T-helper 1 cell treated with Interleukin-12 subunit alpha and Interleukin-12 subunit beta and Interleukin-4 antibody, amounts not matched to agents 30 ng/mL and 1 ng/mL, for 36 hours (primary cell): ENCODE measurements at regions not wholly inside any gene's neighbourhood (a gene's known extent, or its start where the extent isn't known, plus 50 kb on each side); places are given as distances from the start of the nearest gene placed in this dataset.

Experiments used
- intact Hi-C: fragments of 100-400 bp; cut with micrococcal nuclease; formaldehyde crosslinking; loops from one replicate; pipeline ENCODE4 v1.15.1; 2024

- intact Hi-C loops = no loop called here
These were observed 454.1 kb downstream of the MEIS1 start for GRCh38 chr2:66888791-66889631.

GRCh38 chr2:66889632-66889882, 454.6 kb downstream of the MEIS1 start:
- intact Hi-C loops = no loop called here

DNA sequence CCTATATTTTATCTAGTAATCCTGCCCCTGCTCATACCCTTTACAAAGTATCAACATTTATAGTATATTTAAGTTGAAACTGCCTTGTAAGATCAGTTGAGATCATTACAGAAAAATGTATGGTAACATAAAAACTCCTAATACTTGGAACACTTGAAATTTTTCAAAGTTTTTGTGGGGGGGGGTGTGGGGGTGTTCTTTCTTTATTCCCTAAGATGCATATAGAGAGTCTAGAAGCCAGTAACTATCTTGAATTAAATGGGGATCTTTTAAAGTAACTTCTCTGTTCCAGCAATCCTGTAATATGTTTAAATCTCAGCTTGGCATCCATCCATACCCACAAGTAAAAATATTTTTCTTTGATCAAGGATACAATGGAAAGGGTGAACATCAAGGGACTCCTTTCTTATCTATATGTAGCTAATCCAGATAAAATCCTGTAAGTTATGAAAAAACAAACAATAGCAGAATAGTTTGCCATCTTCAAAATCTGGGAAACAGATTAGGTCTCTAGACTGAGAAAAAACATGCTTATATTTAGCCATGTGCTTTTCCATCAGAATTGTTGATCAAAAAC, 455.3 kb downstream of the MEIS1 start:
- intact Hi-C loops = no loop called here

- intact Hi-C loops = no loop called here
These were observed 460.3 kb downstream of the MEIS1 start for GRCh38 chr2:66895206-66895605.

- intact Hi-C loops = no loop called here
These were observed 461.2 kb downstream of the MEIS1 start for GRCh38 chr2:66896131-66896530.

DNA sequence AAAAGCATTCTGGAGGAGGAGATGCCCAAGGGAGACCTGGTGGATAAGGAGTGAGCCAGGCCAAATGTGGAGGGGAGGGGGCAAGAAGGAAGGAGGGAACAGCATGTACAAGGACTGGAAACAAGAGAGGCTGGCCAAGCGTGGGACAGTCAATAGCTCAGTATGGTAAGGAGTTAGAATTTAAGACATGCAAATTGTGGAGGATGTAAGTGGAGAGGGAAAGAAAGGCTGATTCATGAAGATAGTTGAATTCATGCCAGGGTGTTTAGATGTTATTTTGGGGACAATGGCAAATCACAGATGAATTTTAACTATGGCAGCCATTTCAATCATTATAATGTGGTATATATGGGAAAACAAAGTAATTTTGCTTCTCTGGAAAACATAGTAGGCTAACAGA, 462.3 kb downstream of the MEIS1 start:
- intact Hi-C loops = no loop called here

GRCh38 chr2:66897691-66898150, 462.8 kb downstream of the MEIS1 start:
- intact Hi-C loops = no loop called here

DNA sequence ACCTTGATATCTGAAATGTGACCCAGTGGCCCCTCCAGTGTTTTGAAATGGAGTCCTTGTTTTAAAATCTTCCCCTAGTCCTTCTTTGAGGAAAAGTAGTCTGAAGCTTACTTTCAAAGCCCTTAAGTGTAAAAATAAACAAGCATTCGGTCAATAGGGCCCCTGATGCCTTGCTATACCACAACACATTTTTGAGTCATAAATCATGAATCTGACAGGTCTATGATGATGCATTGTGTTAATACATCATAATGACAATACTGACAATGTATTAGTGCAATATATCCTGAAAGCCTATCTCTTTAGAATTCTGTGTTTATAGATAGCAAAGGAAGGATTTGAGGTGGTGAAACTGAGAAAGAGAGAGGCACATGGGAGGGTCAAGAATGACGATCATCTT, 464.2 kb downstream of the MEIS1 start:
- intact Hi-C loops = no loop called here

DNA sequence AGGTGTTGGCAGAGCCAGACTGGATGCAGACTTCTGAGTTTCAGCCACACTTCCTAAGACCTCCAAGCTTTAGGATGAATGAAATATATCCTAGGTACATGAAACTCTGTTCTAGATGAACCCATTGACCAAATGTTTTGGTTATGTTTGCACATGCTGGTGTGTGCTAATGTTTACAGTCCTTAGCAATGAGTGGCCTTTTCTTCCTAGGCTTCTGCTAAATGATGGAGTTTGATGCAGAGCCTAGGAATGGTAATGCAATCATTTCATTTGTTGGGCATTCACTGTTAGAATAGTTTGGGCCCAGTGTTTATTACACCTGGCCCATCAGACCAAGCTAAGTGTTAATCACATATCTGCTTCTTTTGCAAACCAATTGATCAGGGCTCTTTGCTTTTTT, 464.7 kb downstream of the MEIS1 start:
- intact Hi-C loops = no loop called here

DNA sequence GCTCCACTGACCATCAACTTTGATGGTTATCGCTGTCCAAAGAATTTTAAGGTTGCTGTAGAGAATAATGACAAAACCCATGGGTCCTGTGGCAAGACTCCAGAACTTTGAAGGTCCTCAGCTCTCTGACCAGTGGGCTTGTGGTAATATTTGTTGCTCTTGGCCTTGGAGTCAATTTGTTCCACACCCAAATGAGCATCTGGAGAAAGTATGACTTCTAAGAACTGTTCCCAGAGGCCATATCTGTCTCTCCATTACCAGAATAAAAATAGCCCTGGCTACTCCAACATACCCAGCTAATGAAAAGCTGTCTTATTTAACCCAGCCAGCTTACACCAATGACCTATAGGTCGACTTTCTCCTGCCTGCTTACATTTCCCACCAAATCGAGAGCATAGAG, 466.4 kb downstream of the MEIS1 start:
- intact Hi-C loops = no loop called here

DNA sequence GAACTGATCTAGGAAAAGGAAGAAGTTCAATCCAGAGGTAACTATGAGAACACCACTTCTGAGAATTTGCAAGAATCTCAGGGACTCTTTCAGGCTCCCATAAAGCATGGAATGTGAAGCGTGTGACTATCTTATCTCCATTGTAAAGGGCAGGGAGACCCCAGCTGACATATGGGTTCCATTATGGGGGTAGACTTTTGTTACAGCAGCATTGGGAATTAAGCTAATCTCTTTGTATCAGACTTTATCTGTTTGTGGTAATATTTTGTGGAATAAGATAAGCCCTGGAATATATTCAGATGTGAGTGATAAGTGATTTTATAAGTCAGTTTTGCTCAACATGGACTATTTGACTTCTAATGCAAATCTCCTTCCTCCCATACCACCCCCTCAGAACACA, 468.3 kb downstream of the MEIS1 start:
- intact Hi-C loops = no loop called here

DNA sequence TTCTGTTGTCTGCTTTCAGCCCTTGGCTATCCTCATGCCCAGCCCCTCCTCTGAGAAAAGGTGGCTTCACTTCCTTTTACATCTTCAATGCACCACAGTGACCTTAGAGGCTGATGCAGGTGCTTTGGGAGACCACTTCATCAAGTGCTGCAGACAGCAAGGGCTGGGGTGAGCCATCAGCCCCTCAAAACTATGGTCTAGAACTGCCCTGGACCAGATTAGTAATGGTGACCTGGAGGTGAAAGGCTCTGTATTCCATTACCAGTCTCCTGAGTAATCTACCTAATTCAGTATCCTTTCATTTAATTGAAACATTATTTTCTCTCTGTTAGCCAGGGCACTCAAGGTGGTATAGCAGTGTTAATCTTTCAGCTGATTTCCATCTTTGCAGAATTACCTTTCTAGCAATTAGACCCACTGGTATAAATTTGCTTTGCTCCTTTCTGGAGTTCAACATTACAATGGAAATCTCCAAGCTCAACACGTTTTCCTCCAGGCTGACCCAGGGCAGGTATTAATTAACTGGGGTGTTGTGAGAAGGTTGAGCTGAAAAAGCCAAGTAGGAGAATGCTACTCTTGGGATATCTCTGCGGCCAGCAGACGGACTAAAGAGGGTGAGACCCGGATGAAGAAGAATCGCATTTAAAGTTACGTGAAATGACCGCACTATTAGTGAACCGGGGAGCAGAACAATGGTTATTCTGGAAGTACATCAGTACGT, 469.0 kb downstream of the MEIS1 start:
- intact Hi-C loops = no loop called here

DNA sequence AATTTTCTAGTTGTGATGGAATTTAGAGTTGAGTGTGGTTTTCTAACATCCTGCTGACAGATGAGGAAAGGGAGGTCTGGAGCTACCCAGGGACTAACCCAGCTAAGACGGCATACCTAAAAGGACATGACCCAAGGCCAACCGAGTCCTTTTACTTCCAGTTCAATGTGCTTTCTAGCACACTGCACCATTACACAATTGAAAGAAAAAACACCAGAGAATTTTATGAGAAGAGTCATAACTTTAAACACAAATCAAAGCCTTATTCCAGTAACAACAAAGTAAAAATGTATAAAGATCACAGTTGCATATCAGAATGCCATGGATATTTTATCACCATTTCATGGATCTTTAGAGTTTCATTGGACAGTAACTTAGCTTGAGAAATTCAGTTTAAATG, 480.3 kb downstream of the MEIS1 start:
- intact Hi-C loops = no loop called here

DNA sequence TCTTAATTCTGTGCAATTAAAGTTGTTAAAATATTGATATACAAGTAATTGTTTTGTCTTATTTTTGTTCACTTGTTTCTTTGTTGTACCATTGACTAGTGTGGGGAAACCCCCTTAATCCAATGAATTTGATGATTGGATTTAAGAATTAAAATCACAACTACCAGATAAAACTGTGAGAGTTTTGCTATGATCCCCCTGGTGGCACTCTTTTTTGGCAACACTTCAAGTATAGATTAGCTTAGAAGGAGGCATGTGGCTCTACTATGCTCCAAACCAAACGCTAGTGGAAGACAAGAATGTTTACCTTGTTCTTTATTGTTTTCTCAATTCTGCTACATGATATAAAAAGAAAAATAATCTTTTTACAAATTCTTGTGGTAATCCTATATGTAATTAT, 477.8 kb upstream of the ETAA1 start:
- intact Hi-C loops = no loop called here

DNA sequence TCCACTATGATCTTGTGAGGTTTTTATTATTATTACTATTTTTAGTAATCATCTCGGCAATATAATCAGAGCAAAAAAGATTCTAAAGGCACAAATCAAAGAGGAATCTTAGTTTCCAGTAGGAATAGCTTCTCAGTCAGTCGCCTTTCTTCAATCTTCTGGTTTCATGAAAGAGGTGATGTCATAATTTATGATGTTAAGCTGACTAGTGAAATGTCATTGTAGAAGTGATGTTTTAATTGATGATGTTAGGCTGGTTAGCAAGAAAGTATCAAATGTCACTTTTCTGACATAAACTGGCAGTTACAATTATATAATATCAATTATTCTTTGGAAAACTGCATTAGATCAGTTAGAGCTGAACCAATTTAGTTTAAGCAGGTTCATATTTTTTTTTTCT, 476.7 kb upstream of the ETAA1 start:
- intact Hi-C loops = no loop called here

DNA sequence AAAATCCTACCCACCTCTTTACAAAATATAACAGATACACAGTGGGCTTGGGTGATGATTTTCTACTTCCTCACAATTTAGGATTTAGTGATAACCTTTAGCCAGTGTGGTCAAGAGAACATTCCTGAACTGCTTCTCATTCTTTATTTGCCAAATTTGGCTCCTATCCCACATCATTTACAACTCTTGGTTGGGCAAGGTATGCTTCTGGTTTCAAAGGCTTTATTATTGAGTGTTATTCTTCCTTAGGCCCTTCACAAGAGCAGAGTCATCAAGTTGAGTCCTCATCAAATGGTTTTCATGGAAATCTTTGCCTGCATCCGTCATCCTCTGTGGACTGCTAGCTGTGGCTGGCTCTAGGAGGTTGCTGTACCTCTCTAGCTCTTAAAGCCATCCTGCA, 472.0 kb upstream of the ETAA1 start:
- intact Hi-C loops = loop anchor here (1.0 kb wide), 1 partner anchor 12 kb away; no protein-coding TSS in a partner anchor

- intact Hi-C loops = no loop called here
These were observed 470.5 kb upstream of the ETAA1 start for GRCh38 chr2:66926594-66927112.

- intact Hi-C loops = no loop called here
These were observed 467.3 kb upstream of the ETAA1 start for GRCh38 chr2:66929632-66930338.

- intact Hi-C loops = no loop called here
These were observed 466.6 kb upstream of the ETAA1 start for GRCh38 chr2:66930339-66931220.

GRCh38 chr2:66938471-66938967, 458.6 kb upstream of the ETAA1 start:
- intact Hi-C loops = no loop called here

DNA sequence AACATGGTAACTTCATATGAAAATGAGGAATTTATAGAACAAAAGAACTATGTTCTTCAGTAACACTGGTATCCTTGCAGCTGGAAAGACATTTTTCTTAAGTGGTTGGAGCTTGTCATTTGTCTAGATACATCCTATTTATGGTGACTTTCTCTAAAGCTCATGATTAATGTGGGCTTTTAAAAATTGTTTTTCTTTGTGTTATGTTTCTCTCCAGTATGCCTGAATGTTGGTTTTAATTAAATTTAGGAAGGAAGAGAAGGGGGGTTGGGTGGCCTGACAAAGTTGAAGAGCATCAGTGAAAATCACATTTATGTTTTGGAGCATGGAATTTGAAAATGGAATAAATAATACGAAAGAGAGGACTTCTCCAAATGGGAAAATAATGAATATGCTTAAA, 457.1 kb upstream of the ETAA1 start:
- intact Hi-C loops = no loop called here
